HCT116 (cell line): ENCODE measurements at regions not wholly inside any gene's neighbourhood (a gene's known extent, or its start where the extent isn't known, plus 50 kb on each side); places are given as distances from the start of the nearest gene placed in this dataset.

Experiments
- ATAC-seq: fragments of 200-7000 bp; cut with Tn5 transposase; 2 replicates; pipeline ENCODE4 v1.9.1; 2020; ENCODE audit warnings: mild to moderate bottlenecking, moderate library complexity
- BruUV-seq: library from RNA; stranded (reverse); fragments of 400-500 nt; replicated peaks from 2 replicates; lab custom pipeline; 2021; lab: Mats Ljungman, UMichigan
- CTCF ChIA-PET: fragments of 300-600 bp; sonication (Branson Sonifier 250); formaldehyde crosslinking; loops from one replicate; lab custom pipeline; 2021; ENCODE audit warnings: antibody characterized with exemption; lab: Charles Lee
- POLR2A ChIA-PET: fragments of 300-600, 350-600 bp; sonication (Branson Sonifier 250); formaldehyde crosslinking; loops from one replicate; lab custom pipeline; 2021; ENCODE audit warnings: antibody characterized with exemption; lab: Charles Lee
- RAD21 ChIA-PET, 2 experiments: fragments of 300-600 bp; sonication (Branson Sonifier 250); formaldehyde crosslinking; loops; one replicate each; lab custom pipeline; 2023; ENCODE audit warnings: low total read pairs in 2 of 2; ENCODE audit not compliant: uncharacterized antibody in 2 of 2, unreplicated experiment in 2 of 2, low non-redundant PET in 1 of 2; lab: Charles Lee
- DNase-seq: peaks from one replicate; pipeline ENCODE4 v3.0.0-alpha.2; 2010; ENCODE audit warnings: low read depth, low spot score
- H2AFZ ChIP-seq: fragments of 200-600 bp; shearing (Covaris generic), sonication (generic); 2 replicates; pipeline ENCODE4 v1.6.1; 2017; ENCODE audit warnings: low read depth, mixed run types, mixed read lengths, antibody characterized with exemption, low read length; ENCODE audit not compliant: poor library complexity, severe bottlenecking
- H3K27ac ChIP-seq: 2 replicates; pipeline ENCODE4 v1.5.1; 2012; ENCODE audit warnings: low read depth, low read length
- H3K27me3 ChIP-seq: fragments of 200-600 bp; sonication (generic); 2 replicates; pipeline ENCODE4 v1.6.1; 2016; ENCODE audit warnings: mixed run types, low read length, mixed read lengths; ENCODE audit not compliant: insufficient read depth
- H3K36me3 ChIP-seq, 2 experiments: fragments of 200-500 bp in 1 of 2; fragments of 200-600 bp in 1 of 2; sonication (Bioruptor generic) in 1 of 2; sonication (generic) in 1 of 2; 2 replicates each; pipeline versions ENCODE4 v1.5.1 to v1.6.1; 2014 to 2016; ENCODE audit warnings: low read length in 2 of 2, inconsistent platforms in 1 of 2, mixed read lengths in 1 of 2, mixed run types in 1 of 2; ENCODE audit not compliant: insufficient read depth in 2 of 2, control insufficient read depth in 1 of 2
- H3K4me1 ChIP-seq, 2 experiments: fragments of 200-600 bp in 1 of 2; sonication (generic) in 1 of 2; 2 replicates each; pipeline versions ENCODE4 v1.5.1 to v1.6.1; 2012 to 2017; ENCODE audit warnings: low read length in 2 of 2, inconsistent platforms in 1 of 2, mild to moderate bottlenecking in 1 of 2, mixed read lengths in 1 of 2, mixed run types in 1 of 2, moderate library complexity in 1 of 2; ENCODE audit not compliant: insufficient read depth in 2 of 2, control insufficient read depth in 1 of 2
- H3K4me2 ChIP-seq: fragments of 200-600 bp; sonication (generic); 2 replicates; pipeline ENCODE4 v1.6.1; 2017; ENCODE audit warnings: mixed run types, low read length, mixed read lengths
- H3K4me3 ChIP-seq, 2 experiments: fragments of 200-600 bp in 1 of 2; sonication (generic) in 1 of 2; replicated peaks in 1 of 2; 2 replicates each; pipeline ENCODE4 v1.5.1; 2011 to 2016; ENCODE audit warnings: low read length in 2 of 2, control low read depth in 1 of 2, low read depth in 1 of 2, mild to moderate bottlenecking in 1 of 2, mixed read lengths in 1 of 2, mixed run types in 1 of 2
- H3K79me2 ChIP-seq: fragments of 200-600 bp; sonication (generic); 2 replicates; pipeline ENCODE4 v1.6.1; 2017; ENCODE audit warnings: mild to moderate bottlenecking, mixed run types, low read length, moderate library complexity, mixed read lengths; ENCODE audit not compliant: insufficient read depth
- H3K9ac ChIP-seq: fragments of 200-600 bp; sonication (generic); 2 replicates; pipeline ENCODE4 v1.6.1; 2016; ENCODE audit warnings: low read length, mixed read lengths
- H3K9me2 ChIP-seq: fragments of 200-600 bp; sonication (generic), shearing (Covaris generic); 2 replicates; pipeline ENCODE4 v1.6.1; 2017; ENCODE audit warnings: mixed run types, mild to moderate bottlenecking, moderate library complexity; ENCODE audit not compliant: insufficient read depth
- H3K9me3 ChIP-seq, 2 experiments: fragments of 200-500 bp in 1 of 2; fragments of 200-600 bp in 1 of 2; sonication (Bioruptor generic) in 1 of 2; sonication (generic) in 1 of 2; 2 replicates each; pipeline ENCODE4 v1.6.1; 2014 to 2017; ENCODE audit warnings: low read length in 2 of 2, mixed read lengths in 2 of 2, inconsistent platforms in 1 of 2, low read depth in 1 of 2, mild to moderate bottlenecking in 1 of 2, mixed run types in 1 of 2, moderate library complexity in 1 of 2; ENCODE audit not compliant: control insufficient read depth in 1 of 2, insufficient read depth in 1 of 2
- H4K20me1 ChIP-seq: fragments of 200-600 bp; sonication (generic), shearing (Covaris generic); 2 replicates; pipeline ENCODE4 v1.6.1; 2017; ENCODE audit warnings: mixed run types, mild to moderate bottlenecking, moderate library complexity; ENCODE audit not compliant: insufficient read depth
- ATF3 ChIP-seq: IDR thresholded peaks from 2 replicates; pipeline ENCODE4 v1.6.1; 2012
- CBX3 ChIP-seq: IDR thresholded peaks from 2 replicates; pipeline ENCODE4 v1.6.1; 2012; ENCODE audit warnings: low read depth
- CEBPB ChIP-seq: IDR thresholded peaks from 2 replicates; pipeline ENCODE4 v1.6.1; 2012; ENCODE audit warnings: low read depth
- CTCF ChIP-seq, 3 experiments: fragments of 200-600 bp in 1 of 3; sonication (generic) in 1 of 3; IDR thresholded peaks in 2 of 3; conservative IDR thresholded peaks in 1 of 3; 2 replicates each; pipeline ENCODE4 v1.5.1; 2012 to 2017; ENCODE audit warnings: low read depth in 2 of 3, low read length in 2 of 3, antibody characterized with exemption in 1 of 3, borderline replicate concordance in 1 of 3, control low read depth in 1 of 3, mild to moderate bottlenecking in 1 of 3, mixed read lengths in 1 of 3, mixed run types in 1 of 3, moderate library complexity in 1 of 3; ENCODE audit not compliant: insufficient read depth in 1 of 3
- EGR1 ChIP-seq: IDR thresholded peaks from 2 replicates; pipeline ENCODE4 v1.6.1; 2012; ENCODE audit warnings: low read depth
- ELF1 ChIP-seq: IDR thresholded peaks from 2 replicates; pipeline ENCODE4 v1.6.1; 2012; ENCODE audit warnings: low read depth, borderline replicate concordance
- EZH2 ChIP-seq: fragments of 200-600 bp; sonication (generic); IDR thresholded peaks from 2 replicates; pipeline ENCODE4 v1.6.1; 2017; ENCODE audit warnings: antibody characterized with exemption, mixed run types
- JUND ChIP-seq: IDR thresholded peaks from 2 replicates; pipeline ENCODE4 v1.6.1; 2012
- MAX ChIP-seq: IDR thresholded peaks from 2 replicates; pipeline ENCODE4 v1.6.1; 2012
- POLR2A ChIP-seq: IDR thresholded peaks from 2 replicates; pipeline ENCODE4 v1.7.0; 2011; ENCODE audit warnings: borderline replicate concordance; ENCODE audit not compliant: insufficient read depth, insufficient read length; ENCODE audit errors: extremely low read depth
- RAD21 ChIP-seq: IDR thresholded peaks from 2 replicates; pipeline ENCODE4 v1.6.1; 2012; ENCODE audit warnings: low read depth, mild to moderate bottlenecking
- SIN3A ChIP-seq: IDR thresholded peaks from 2 replicates; pipeline ENCODE4 v1.6.1; 2012; ENCODE audit warnings: low read depth
- SP1 ChIP-seq: IDR thresholded peaks from 2 replicates; pipeline ENCODE4 v1.6.1; 2012; ENCODE audit warnings: low read depth
- SRF ChIP-seq: IDR thresholded peaks from 2 replicates; pipeline ENCODE4 v1.6.1; 2012; ENCODE audit warnings: low read depth
- TCF7L2 ChIP-seq: IDR thresholded peaks from 2 replicates; pipeline ENCODE4 v1.7.0; 2011; ENCODE audit warnings: borderline replicate concordance, inconsistent platforms; ENCODE audit not compliant: insufficient read depth, insufficient read length; ENCODE audit errors: extremely low read depth
- YY1 ChIP-seq: IDR thresholded peaks from 2 replicates; pipeline ENCODE4 v1.6.1; 2011; ENCODE audit warnings: low read length, low read depth, moderate library complexity, mild to moderate bottlenecking; ENCODE audit not compliant: insufficient replicate concordance; ENCODE audit errors: extremely low read depth
- ZBTB33 ChIP-seq: IDR thresholded peaks from 2 replicates; pipeline ENCODE4 v1.6.1; 2011; ENCODE audit warnings: mild to moderate bottlenecking, low read length, moderate library complexity; ENCODE audit not compliant: insufficient replicate concordance; ENCODE audit errors: extremely low read depth
- ZNF274 ChIP-seq: fragments of 200-500 bp; sonication (Bioruptor generic); IDR thresholded peaks from 2 replicates; pipeline ENCODE4 v1.6.1; 2014; ENCODE audit warnings: mild to moderate bottlenecking, low read depth, low read length, inconsistent platforms
- intact Hi-C: fragments of 100-400 bp; cut with micrococcal nuclease; formaldehyde crosslinking; loops from 2 replicates; pipeline ENCODE4 v1.10.0; 2022
- TF ChIP-seq, protein P1 (sequence below): IDR thresholded peaks from 2 replicates; pipeline ENCODE4 v1.6.1; 2012; ENCODE audit warnings: low read depth

DNA sequence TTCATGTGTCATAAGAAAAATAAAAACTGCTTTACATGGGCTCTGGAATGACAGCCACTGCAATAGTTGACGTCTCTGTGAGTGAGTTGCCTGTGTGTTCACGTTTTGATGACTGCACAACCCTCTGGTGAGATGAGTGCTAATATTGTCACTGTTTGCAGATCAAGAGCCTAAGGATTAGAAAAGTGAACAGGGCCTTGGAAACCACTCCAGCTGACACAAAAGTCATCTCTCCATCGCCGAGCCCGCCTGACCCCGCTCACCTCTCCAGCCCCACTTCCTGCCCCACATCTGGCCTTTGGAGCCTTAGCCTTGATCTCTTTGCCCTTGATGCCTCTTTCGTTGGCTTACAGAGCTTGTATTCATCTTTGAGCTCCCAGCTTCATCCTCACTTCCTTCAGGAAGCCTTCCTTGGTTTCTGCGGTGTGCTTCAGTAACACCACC lies 351.7 kb downstream of the TCERG1L start:
- CTCF ChIA-PET: no interaction called here
- intact Hi-C loops: no loop called here
- Histone ChIP-seq H3K27ac (no peak overlapping the region), H3K9me3 (no peaks in the 10 kb centered on the region), H3K36me3 (no peaks in the 10 kb centered on the region), H2AFZ (no peak overlapping the region), H3K4me2 (no peak overlapping the region)
- ATAC-seq: no peak
- no peak for DNase-seq
- no TSS peak for BruUV-seq
- no peak for TF ChIP-seq TCF7L2
- no peak for TF ChIP-seq SIN3A
- no peak for TF ChIP-seq RAD21
- no peak for TF ChIP-seq YY1
- no peak for TF ChIP-seq CEBPB
- no peak for TF ChIP-seq ATF3
- no peak for TF ChIP-seq MAX
- no peak for TF ChIP-seq ZNF274
- TF ChIP-seq SP1: no peak
- TF ChIP-seq, protein P1, sequence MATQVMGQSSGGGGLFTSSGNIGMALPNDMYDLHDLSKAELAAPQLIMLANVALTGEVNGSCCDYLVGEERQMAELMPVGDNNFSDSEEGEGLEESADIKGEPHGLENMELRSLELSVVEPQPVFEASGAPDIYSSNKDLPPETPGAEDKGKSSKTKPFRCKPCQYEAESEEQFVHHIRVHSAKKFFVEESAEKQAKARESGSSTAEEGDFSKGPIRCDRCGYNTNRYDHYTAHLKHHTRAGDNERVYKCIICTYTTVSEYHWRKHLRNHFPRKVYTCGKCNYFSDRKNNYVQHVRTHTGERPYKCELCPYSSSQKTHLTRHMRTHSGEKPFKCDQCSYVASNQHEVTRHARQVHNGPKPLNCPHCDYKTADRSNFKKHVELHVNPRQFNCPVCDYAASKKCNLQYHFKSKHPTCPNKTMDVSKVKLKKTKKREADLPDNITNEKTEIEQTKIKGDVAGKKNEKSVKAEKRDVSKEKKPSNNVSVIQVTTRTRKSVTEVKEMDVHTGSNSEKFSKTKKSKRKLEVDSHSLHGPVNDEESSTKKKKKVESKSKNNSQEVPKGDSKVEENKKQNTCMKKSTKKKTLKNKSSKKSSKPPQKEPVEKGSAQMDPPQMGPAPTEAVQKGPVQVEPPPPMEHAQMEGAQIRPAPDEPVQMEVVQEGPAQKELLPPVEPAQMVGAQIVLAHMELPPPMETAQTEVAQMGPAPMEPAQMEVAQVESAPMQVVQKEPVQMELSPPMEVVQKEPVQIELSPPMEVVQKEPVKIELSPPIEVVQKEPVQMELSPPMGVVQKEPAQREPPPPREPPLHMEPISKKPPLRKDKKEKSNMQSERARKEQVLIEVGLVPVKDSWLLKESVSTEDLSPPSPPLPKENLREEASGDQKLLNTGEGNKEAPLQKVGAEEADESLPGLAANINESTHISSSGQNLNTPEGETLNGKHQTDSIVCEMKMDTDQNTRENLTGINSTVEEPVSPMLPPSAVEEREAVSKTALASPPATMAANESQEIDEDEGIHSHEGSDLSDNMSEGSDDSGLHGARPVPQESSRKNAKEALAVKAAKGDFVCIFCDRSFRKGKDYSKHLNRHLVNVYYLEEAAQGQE: no peak
- no peak for TF ChIP-seq CTCF (IDR thresholded peaks at IDR 0.05 in 2 of 3, conservative IDR thresholded peaks at IDR 0.05 in 1 of 3; ENCODE audit: borderline replicate concordance in 1 of 3, insufficient read depth in 1 of 3, low read depth in 2 of 3, low read length in 2 of 3)
- TF ChIP-seq ZBTB33: no peak
- no peak for TF ChIP-seq CBX3
- no peak for TF ChIP-seq SRF
- TF ChIP-seq EZH2: no peak
- no peak for TF ChIP-seq EGR1
- TF ChIP-seq POLR2A: no peak
- no peak for TF ChIP-seq JUND
- TF ChIP-seq ELF1: no peak
- TF ChIP-seq, all 23 proteins: peak for 0
- POLR2A ChIA-PET: no interaction called here
- Histone ChIP-seq H3K9ac (no peak overlapping the region), H3K79me2 (no peaks in the 10 kb centered on the region), H4K20me1 (no peaks in the 10 kb centered on the region), H3K4me3 (no peak overlapping the region), H3K27me3 (no peaks in the 10 kb centered on the region), H3K9me2 (no peaks in the 10 kb centered on the region), H3K4me1 (no peaks in the 10 kb centered on the region)
- RAD21 ChIA-PET: no interaction called here
